Inferior parietal cortex (tissue), 1 donor: ENCODE measurements at regions not wholly inside any gene's neighbourhood (a gene's known extent, or its start where the extent isn't known, plus 50 kb on each side); places are given as distances from the start of the nearest gene placed in this dataset.

Experiments
- DNase-seq: peaks from one replicate; pipeline ENCODE4 v3.0.0-alpha.2; 2016; ENCODE audit errors: extremely low spot score

- DNase-seq, result no peak
These were observed 523.2 kb upstream of the TENM4 start for GRCh38 chr11:79963856-79964645.

GRCh38 chr11:79960461-79960860 is 519.6 kb upstream of the TENM4 start:
- DNase-seq, result no peak

- no peak for DNase-seq
These were observed 518.5 kb upstream of the TENM4 start for GRCh38 chr11:79959318-79959717.

GRCh38 chr11:79957702-79958101 is 516.9 kb upstream of the TENM4 start:
- DNase-seq, result no peak

GRCh38 chr11:79956061-79956460 is 515.2 kb upstream of the TENM4 start:
- no peak for DNase-seq

GRCh38 chr11:79953629-79954028 is 512.8 kb upstream of the TENM4 start:
- no peak for DNase-seq

- DNase-seq, result no peak
These were observed 509.9 kb upstream of the TENM4 start for GRCh38 chr11:79950741-79951140.

GRCh38 chr11:79950172-79950571 is 509.3 kb upstream of the TENM4 start:
- DNase-seq, result no peak

- no peak for DNase-seq
These were observed 508.7 kb upstream of the TENM4 start for GRCh38 chr11:79949574-79949973.

GRCh38 chr11:79942646-79943045 is 501.8 kb upstream of the TENM4 start:
- DNase-seq, result no peak

GRCh38 chr11:79942090-79942489 is 501.3 kb upstream of the TENM4 start:
- DNase-seq, result no peak

- DNase-seq, result no peak
These were observed 500.3 kb upstream of the TENM4 start for GRCh38 chr11:79940974-79941735.

GRCh38 chr11:79940165-79940564 is 499.3 kb upstream of the TENM4 start:
- DNase-seq, result no peak

- no peak for DNase-seq
These were observed 498.3 kb upstream of the TENM4 start for GRCh38 chr11:79939111-79939510.

- no peak for DNase-seq
These were observed 497.0 kb upstream of the TENM4 start for GRCh38 chr11:79937676-79938334.

GRCh38 chr11:79932612-79933011 is 491.8 kb upstream of the TENM4 start:
- no peak for DNase-seq

GRCh38 chr11:79931692-79932091 is 490.9 kb upstream of the TENM4 start:
- no peak for DNase-seq

- DNase-seq, result no peak
These were observed 485.9 kb upstream of the TENM4 start for GRCh38 chr11:79926707-79927106.

GRCh38 chr11:79925570-79925969 is 484.7 kb upstream of the TENM4 start:
- DNase-seq, result no peak

- no peak for DNase-seq
These were observed 481.8 kb upstream of the TENM4 start for GRCh38 chr11:79922641-79923040.

- DNase-seq, result no peak
These were observed 479.6 kb upstream of the TENM4 start for GRCh38 chr11:79920480-79920879.

GRCh38 chr11:79919350-79919749 is 478.5 kb upstream of the TENM4 start:
- DNase-seq, result no peak

- no peak for DNase-seq
These were observed 478.0 kb upstream of the TENM4 start for GRCh38 chr11:79918846-79919245.
